ENCODE measurements at regions not wholly inside any gene's neighbourhood (a gene's known extent, or its start where the extent isn't known, plus 50 kb on each side); places are given as distances from the start of the nearest gene placed in this dataset.
"Not testable (repeated sequence)": the region's sequence is repeated elsewhere in the genome, so short reads cannot be mapped to it uniquely, and the experiment has no call there.

- not testable (repeated sequence) for H3K36me3 ChIP-seq (ENCODE audit: control insufficient read depth in 2 of 2, insufficient read depth in 2 of 2, low read length in 1 of 2); H3K27me3 ChIP-seq (ENCODE audit: control insufficient read depth in 1 of 2, insufficient read depth in 2 of 2, low read length in 2 of 2); H3K4me3 ChIP-seq (ENCODE audit: low read depth in 1 of 2, low read length in 2 of 2); H3K27ac ChIP-seq (ENCODE audit: low read depth in 2 of 2, low read length in 1 of 2); H3K9me3 ChIP-seq (ENCODE audit: control insufficient read depth in 2 of 2, insufficient read depth in 1 of 2, low read depth in 1 of 2, low read length in 1 of 2); H3K4me1 ChIP-seq (ENCODE audit: control insufficient read depth in 2 of 2, insufficient read depth in 2 of 2, low read length in 1 of 2)
- 79 to 80% methylated on average over 9 to 10 of the region's 10 CpGs for WGBS, 2 donors
These were observed 415.2 kb upstream of the NPAP1 start for GRCh38 chr15:24260407-24260806.

- H3K9me3 ChIP-seq (ENCODE audit: control insufficient read depth in 2 of 2, insufficient read depth in 1 of 2, low read depth in 1 of 2, low read length in 1 of 2); H3K27ac ChIP-seq (ENCODE audit: low read depth in 2 of 2, low read length in 1 of 2); H3K27me3 ChIP-seq (ENCODE audit: control insufficient read depth in 1 of 2, insufficient read depth in 2 of 2, low read length in 2 of 2); H3K4me3 ChIP-seq (ENCODE audit: low read depth in 1 of 2, low read length in 2 of 2); H3K36me3 ChIP-seq (ENCODE audit: control insufficient read depth in 2 of 2, insufficient read depth in 2 of 2, low read length in 1 of 2); H3K4me1 ChIP-seq (ENCODE audit: control insufficient read depth in 2 of 2, insufficient read depth in 2 of 2, low read length in 1 of 2): not testable (repeated sequence)
- 26 to 31% methylated on average over 10 to 17 of the region's 25 CpGs for WGBS, 2 donors
These were observed 414.7 kb upstream of the NPAP1 start for GRCh38 chr15:24260854-24261253.

- peak overlapping the region in 1 of 2 donors; percentile 68 for H3K27ac ChIP-seq (ENCODE audit: low read depth in 2 of 2, low read length in 1 of 2)
- WGBS, 2 donors: 49 to 53% methylated on average over 7 of the region's 7 CpGs
- not testable (repeated sequence) for H3K9me3 ChIP-seq (ENCODE audit: control insufficient read depth in 2 of 2, insufficient read depth in 1 of 2, low read depth in 1 of 2, low read length in 1 of 2); H3K4me3 ChIP-seq (ENCODE audit: low read depth in 1 of 2, low read length in 2 of 2); H3K4me1 ChIP-seq (ENCODE audit: control insufficient read depth in 2 of 2, insufficient read depth in 2 of 2, low read length in 1 of 2); H3K36me3 ChIP-seq (ENCODE audit: control insufficient read depth in 2 of 2, insufficient read depth in 2 of 2, low read length in 1 of 2); H3K27me3 ChIP-seq (ENCODE audit: control insufficient read depth in 1 of 2, insufficient read depth in 2 of 2, low read length in 2 of 2)
These were observed 406.9 kb upstream of the NPAP1 start for GRCh38 chr15:24268536-24269165.

GRCh38 chr15:24269166-24269571, 406.4 kb upstream of the NPAP1 start:
- 30 to 36% methylated on average over 4 of the region's 4 CpGs for WGBS, 2 donors
- H3K9me3 ChIP-seq (ENCODE audit: control insufficient read depth in 2 of 2, insufficient read depth in 1 of 2, low read depth in 1 of 2, low read length in 1 of 2): no peaks in the 10 kb centered on the region
- H3K4me1 ChIP-seq (ENCODE audit: control insufficient read depth in 2 of 2, insufficient read depth in 2 of 2, low read length in 1 of 2): no peaks in the 10 kb centered on the region
- peak overlapping the region in 1 of 2 donors; percentile 68 for H3K27ac ChIP-seq (ENCODE audit: low read depth in 2 of 2, low read length in 1 of 2)
- no peaks in the 10 kb centered on the region for H3K36me3 ChIP-seq (ENCODE audit: control insufficient read depth in 2 of 2, insufficient read depth in 2 of 2, low read length in 1 of 2)
- H3K27me3 ChIP-seq (ENCODE audit: control insufficient read depth in 1 of 2, insufficient read depth in 2 of 2, low read length in 2 of 2): no peaks in the 10 kb centered on the region
- H3K4me3 ChIP-seq (ENCODE audit: low read depth in 1 of 2, low read length in 2 of 2): no peak overlapping the region

GRCh38 chr15:24269923-24270322, 405.7 kb upstream of the NPAP1 start:
- Histone ChIP-seq H3K27ac (ENCODE audit: low read depth in 2 of 2, low read length in 1 of 2) (peak overlapping the region in 1 of 2 donors; percentile 68), H3K4me1 (ENCODE audit: control insufficient read depth in 2 of 2, insufficient read depth in 2 of 2, low read length in 1 of 2) (no peaks in the 10 kb centered on the region), H3K4me3 (ENCODE audit: low read depth in 1 of 2, low read length in 2 of 2) (no peak overlapping the region), H3K36me3 (ENCODE audit: control insufficient read depth in 2 of 2, insufficient read depth in 2 of 2, low read length in 1 of 2) (no peaks in the 10 kb centered on the region), H3K27me3 (ENCODE audit: control insufficient read depth in 1 of 2, insufficient read depth in 2 of 2, low read length in 2 of 2) (no peaks in the 10 kb centered on the region), H3K9me3 (ENCODE audit: control insufficient read depth in 2 of 2, insufficient read depth in 1 of 2, low read depth in 1 of 2, low read length in 1 of 2) (no peaks in the 10 kb centered on the region)
- 87 to 90% methylated on average over 13 of the region's 13 CpGs for WGBS, 2 donors

GRCh38 chr15:24271496-24272244, 403.9 kb upstream of the NPAP1 start:
- WGBS, 2 donors: 41 to 52% methylated on average over 4 to 5 of the region's 5 CpGs
- H3K36me3 ChIP-seq (ENCODE audit: control insufficient read depth in 2 of 2, insufficient read depth in 2 of 2, low read length in 1 of 2); H3K4me1 ChIP-seq (ENCODE audit: control insufficient read depth in 2 of 2, insufficient read depth in 2 of 2, low read length in 1 of 2); H3K9me3 ChIP-seq (ENCODE audit: control insufficient read depth in 2 of 2, insufficient read depth in 1 of 2, low read depth in 1 of 2, low read length in 1 of 2); H3K27me3 ChIP-seq (ENCODE audit: control insufficient read depth in 1 of 2, insufficient read depth in 2 of 2, low read length in 2 of 2); H3K4me3 ChIP-seq (ENCODE audit: low read depth in 1 of 2, low read length in 2 of 2): not testable (repeated sequence)
- peak overlapping the region in 1 of 2 donors; percentile 41 for H3K27ac ChIP-seq (ENCODE audit: low read depth in 2 of 2, low read length in 1 of 2)

- 34 to 39% methylated on average over 2 of the region's 2 CpGs for WGBS, 2 donors
- no peak overlapping the region for H3K4me3 ChIP-seq (ENCODE audit: low read depth in 1 of 2, low read length in 2 of 2)
- H3K27ac ChIP-seq (ENCODE audit: low read depth in 2 of 2, low read length in 1 of 2): no peak overlapping the region
- H3K36me3 ChIP-seq (ENCODE audit: control insufficient read depth in 2 of 2, insufficient read depth in 2 of 2, low read length in 1 of 2): no peaks in the 10 kb centered on the region
- H3K9me3 ChIP-seq (ENCODE audit: control insufficient read depth in 2 of 2, insufficient read depth in 1 of 2, low read depth in 1 of 2, low read length in 1 of 2): no peaks in the 10 kb centered on the region
- H3K27me3 ChIP-seq (ENCODE audit: control insufficient read depth in 1 of 2, insufficient read depth in 2 of 2, low read length in 2 of 2): no peaks in the 10 kb centered on the region
- no peaks in the 10 kb centered on the region for H3K4me1 ChIP-seq (ENCODE audit: control insufficient read depth in 2 of 2, insufficient read depth in 2 of 2, low read length in 1 of 2)
These were observed 382.7 kb upstream of the NPAP1 start for GRCh38 chr15:24292837-24293236.

GRCh38 chr15:24300804-24301368, 374.7 kb upstream of the NPAP1 start:
- H3K36me3 ChIP-seq (ENCODE audit: control insufficient read depth in 2 of 2, insufficient read depth in 2 of 2, low read length in 1 of 2); H3K9me3 ChIP-seq (ENCODE audit: control insufficient read depth in 2 of 2, insufficient read depth in 1 of 2, low read depth in 1 of 2, low read length in 1 of 2); H3K4me3 ChIP-seq (ENCODE audit: low read depth in 1 of 2, low read length in 2 of 2); H3K27me3 ChIP-seq (ENCODE audit: control insufficient read depth in 1 of 2, insufficient read depth in 2 of 2, low read length in 2 of 2); H3K27ac ChIP-seq (ENCODE audit: low read depth in 2 of 2, low read length in 1 of 2); H3K4me1 ChIP-seq (ENCODE audit: control insufficient read depth in 2 of 2, insufficient read depth in 2 of 2, low read length in 1 of 2): not testable (repeated sequence)
- 62 to 64% methylated on average over 8 of the region's 8 CpGs for WGBS, 2 donors

- not testable (repeated sequence) for H3K4me1 ChIP-seq (ENCODE audit: control insufficient read depth in 2 of 2, insufficient read depth in 2 of 2, low read length in 1 of 2); H3K27ac ChIP-seq (ENCODE audit: low read depth in 2 of 2, low read length in 1 of 2); H3K27me3 ChIP-seq (ENCODE audit: control insufficient read depth in 1 of 2, insufficient read depth in 2 of 2, low read length in 2 of 2); H3K9me3 ChIP-seq (ENCODE audit: control insufficient read depth in 2 of 2, insufficient read depth in 1 of 2, low read depth in 1 of 2, low read length in 1 of 2); H3K36me3 ChIP-seq (ENCODE audit: control insufficient read depth in 2 of 2, insufficient read depth in 2 of 2, low read length in 1 of 2); H3K4me3 ChIP-seq (ENCODE audit: low read depth in 1 of 2, low read length in 2 of 2)
- WGBS, 2 donors: 69 to 76% methylated on average over 1 of the region's 1 CpG
These were observed 373.6 kb upstream of the NPAP1 start for GRCh38 chr15:24301999-24302398.

GRCh38 chr15:24304747-24305146, 370.8 kb upstream of the NPAP1 start:
- H3K4me3 ChIP-seq (ENCODE audit: low read depth in 1 of 2, low read length in 2 of 2); H3K27ac ChIP-seq (ENCODE audit: low read depth in 2 of 2, low read length in 1 of 2); H3K36me3 ChIP-seq (ENCODE audit: control insufficient read depth in 2 of 2, insufficient read depth in 2 of 2, low read length in 1 of 2); H3K9me3 ChIP-seq (ENCODE audit: control insufficient read depth in 2 of 2, insufficient read depth in 1 of 2, low read depth in 1 of 2, low read length in 1 of 2); H3K27me3 ChIP-seq (ENCODE audit: control insufficient read depth in 1 of 2, insufficient read depth in 2 of 2, low read length in 2 of 2); H3K4me1 ChIP-seq (ENCODE audit: control insufficient read depth in 2 of 2, insufficient read depth in 2 of 2, low read length in 1 of 2): not testable (repeated sequence)
- WGBS, 2 donors: 36 to 41% methylated on average over 2 of the region's 2 CpGs
